Stimulated activated CD8-positive, alpha-beta memory T cell treated with anti-CD3 and anti-CD28 coated beads, Interleukin-2, amount 100 ng/mL, for 48 hours (primary cell): ENCODE measurements at regions not wholly inside any gene's neighbourhood (a gene's known extent, or its start where the extent isn't known, plus 50 kb on each side); places are given as distances from the start of the nearest gene placed in this dataset.

Experiments
- DNase-seq, 2 donors: peaks; one replicate each; pipeline ENCODE4 v3.0.0-alpha.2; 2020; ENCODE audit warnings: low read depth in 2 of 2

DNA sequence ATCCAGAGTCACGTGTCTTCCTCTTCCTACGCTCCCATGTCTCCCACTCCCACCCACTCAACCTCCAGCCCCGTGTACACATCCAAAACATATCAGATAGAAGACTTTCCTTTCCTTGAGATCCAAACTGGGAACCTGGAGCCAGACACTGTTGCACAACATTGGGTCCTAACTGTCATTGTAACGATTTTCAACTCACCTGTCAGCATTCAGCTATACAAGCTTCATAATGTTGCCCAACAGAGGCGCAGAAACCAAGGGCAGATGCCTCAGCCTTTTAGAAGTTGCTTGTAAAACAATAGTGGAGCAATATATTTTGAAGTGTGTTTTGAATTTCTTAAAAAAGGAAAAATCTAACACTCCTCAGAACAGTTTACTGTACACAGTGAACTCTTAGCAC lies 84.9 kb upstream of the GLIS3 start:
- DNase-seq: no peak

DNA sequence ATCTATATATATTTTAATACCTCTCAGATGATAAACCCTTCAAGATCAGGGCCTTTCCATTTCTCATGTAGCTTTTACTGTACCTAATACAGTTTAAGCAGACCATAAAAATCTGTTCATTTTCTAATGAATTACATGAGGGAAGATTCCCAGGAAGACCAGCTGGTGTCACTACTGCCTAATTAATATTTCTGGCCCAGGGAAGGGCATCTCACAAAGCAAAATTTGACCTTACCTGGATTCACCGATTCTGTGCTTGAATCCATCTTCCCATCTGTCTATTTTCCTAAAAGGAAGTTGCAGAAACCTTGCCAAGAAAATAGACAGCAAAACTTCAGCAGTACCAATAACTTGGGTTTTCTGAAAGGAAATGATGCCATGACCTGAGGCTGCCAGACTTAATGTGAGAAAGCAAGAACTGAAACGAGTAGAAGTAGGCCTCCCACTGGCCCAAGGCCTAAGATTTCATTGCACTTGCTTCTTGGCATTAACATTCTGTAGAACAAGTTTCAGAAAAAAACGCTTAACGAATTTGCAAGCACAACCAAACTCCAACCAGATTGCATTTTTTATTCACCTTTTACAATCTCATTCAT lies 83.0 kb upstream of the GLIS3 start:
- no peak for DNase-seq

DNA sequence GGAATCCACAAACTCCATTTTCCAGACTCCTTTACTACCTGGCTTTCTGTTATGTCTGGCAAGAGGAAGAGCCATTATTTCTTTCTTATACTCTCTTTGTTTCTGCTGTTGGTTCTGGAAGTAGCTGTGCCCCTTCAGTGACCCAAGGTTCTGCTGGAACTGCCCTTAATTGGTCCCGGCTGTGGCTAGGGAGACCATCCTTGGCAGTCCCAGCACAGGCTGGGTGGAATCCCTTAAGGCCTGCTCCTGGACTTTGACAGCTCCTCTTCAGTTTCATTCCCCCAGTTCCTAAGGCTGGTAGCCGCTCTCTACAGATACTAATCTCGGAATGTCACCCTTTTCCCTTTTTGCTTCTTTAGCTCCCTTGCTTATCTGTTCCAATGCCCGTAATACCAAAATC lies 81.9 kb upstream of the GLIS3 start:
- no peak for DNase-seq

DNA sequence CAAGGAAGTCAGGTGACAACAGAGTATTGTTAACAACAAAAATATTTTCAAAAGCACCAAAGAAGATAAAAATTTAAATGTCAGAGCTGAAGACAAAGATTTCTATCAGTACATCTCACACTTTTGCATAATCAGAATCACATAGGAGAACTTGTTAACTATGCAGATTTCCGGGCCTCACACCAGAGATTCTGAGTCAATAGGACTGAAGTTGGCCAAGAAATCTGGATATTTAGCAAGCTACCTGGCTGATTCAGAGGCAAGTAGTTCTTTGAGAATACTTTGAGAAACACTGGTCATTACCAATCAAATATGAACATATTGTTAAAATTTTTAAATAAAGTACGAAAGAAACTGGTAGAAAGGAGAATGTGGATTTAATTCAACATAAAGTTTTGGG lies 80.5 kb upstream of the GLIS3 start:
- DNase-seq: no peak

DNA sequence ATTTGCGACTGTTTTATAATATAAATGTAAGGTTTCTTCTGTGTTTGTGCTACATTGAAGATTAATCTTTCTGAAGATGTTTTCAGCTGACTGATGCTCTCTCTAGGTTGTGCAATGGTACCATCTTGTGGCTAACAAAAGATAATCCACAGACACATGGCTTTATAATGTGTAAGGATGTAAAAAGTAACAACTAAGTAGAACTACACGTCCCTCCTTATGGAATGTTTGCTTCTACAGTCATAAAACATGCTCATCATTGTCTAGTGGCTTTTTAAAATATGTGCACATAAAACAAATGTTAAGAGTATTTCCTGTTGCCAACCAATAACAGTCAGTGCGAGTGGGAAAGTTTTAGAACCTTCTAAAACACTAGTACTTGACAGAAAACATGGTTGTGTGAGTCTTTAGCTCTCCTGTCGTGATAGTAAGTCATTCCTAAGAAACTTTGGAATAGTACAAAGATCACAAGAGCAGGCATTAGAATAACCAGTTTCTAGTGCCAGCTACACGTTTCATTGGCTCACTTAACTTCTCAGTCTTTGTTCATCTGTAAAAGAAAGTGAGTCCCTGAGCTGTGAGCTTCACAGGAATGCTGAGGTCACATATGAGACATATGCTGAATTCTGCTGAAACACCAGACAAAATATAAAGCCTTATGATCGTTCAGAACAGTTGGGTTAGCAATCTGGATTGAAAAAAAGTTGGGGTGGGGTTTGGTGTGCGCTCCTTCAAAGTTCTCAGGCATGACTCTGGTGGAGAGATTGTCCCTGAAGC lies 75.7 kb upstream of the GLIS3 start:
- DNase-seq: no peak

DNA sequence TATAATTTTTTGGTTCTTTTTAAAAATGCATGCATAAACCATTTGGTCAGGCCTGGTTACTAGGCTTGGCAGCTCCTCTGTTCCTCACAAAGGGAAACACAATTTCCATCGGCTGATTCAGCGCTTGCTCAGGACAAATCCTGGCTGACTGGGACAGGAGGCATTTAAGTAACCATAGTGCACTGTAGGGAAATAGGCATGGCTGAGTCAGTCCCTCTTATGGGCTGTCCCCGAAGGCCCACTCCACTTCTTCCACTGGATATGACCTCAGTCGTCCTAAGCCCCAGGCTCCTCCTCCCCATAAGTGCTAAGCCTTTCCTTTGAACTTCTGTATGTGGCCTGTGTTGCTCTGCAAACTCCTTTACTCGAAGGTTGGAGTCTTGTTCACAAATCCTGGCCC lies 71.2 kb upstream of the GLIS3 start:
- DNase-seq: no peak

DNA sequence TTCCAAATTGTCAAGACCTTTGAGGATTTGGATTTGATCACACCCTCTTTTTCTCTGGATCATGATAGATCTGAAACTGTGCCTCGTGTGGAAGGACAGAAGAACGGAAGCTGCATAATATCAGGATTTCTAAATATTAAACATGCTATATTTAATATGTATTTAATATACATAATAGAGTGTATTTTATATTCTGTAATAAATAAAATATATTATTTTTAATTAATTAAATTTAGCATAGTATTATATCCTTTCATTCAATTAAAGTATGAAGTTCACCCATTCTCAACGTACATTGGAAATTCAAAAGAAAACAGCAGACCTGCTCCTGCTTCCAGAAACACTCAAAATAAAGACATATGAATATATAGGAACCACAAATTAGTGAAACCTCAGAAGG lies 70.6 kb upstream of the GLIS3 start:
- no peak for DNase-seq

DNA sequence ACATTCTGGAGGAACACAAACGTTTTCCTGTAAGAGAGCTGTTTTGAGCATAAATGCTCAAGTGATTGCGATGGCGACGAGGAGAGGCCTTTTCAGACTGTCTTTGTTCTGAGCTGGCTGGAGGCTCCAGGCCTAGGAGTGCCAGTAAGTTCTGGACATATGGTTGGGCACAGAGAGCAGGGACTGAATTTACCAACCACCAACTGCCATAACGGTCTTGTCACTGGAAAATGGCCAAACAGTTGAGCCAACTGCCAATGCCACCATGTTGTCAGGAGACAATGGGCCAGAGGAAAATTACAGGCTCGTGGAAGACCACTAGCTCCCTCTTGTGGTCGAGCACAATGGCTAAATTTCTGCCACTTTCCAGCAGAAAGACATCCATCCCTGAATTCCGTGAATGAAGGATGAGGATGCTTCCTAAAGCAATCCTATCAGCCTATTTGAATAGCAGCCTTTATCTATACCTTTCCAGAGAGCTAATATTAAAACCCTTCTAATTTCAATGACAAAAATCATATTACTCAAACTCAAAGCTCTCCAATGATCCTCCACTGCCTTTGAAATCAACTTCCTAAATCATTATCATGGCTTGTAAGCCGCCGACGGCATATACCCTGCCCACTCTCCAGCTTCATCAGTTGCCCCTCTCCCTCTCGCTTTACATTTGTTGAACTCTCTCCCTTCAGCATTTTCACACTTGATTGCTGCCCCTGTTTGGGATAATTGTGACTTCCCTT lies 66.9 kb upstream of the GLIS3 start:
- DNase-seq: peak in 1 of 2 donors; percentile 8

DNA sequence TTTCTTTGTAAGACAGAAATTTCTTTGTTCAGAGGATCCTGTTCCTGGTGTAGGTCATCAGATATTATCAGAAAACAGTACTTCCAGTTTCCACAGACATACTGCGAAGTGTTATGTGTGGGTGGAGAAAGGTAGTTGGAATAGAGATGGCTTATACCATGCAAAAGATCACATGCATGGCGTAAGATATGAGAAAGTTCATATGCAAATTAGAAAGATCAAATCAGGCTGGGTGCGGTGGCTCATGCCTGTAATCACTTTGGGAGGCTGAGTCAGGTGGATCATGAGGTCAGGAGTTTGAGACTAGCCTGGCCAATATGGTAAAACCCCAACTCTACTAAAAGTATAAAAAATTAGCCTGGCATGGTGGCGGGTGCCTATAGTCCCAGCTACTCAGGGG lies 65.2 kb upstream of the GLIS3 start:
- no peak for DNase-seq

DNA sequence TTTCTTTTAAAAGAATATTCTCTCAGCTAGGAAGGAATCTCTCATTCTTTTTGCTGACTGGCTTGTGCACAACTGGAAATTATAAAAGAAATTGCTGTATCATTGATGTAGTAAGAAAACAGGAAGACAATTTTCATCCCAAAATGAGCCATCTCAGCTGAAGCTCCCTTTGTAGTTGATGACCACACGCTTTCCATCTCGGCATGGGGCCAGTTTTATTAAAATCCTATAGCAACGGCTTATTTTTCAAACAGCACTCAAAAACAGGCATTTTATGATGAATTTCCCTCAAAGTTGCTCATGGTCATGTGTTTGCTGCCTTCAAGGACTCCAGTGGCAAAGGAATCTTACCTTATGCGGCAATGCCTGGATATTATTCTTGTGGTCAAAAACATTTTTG lies 62.4 kb upstream of the GLIS3 start:
- DNase-seq: no peak

DNA sequence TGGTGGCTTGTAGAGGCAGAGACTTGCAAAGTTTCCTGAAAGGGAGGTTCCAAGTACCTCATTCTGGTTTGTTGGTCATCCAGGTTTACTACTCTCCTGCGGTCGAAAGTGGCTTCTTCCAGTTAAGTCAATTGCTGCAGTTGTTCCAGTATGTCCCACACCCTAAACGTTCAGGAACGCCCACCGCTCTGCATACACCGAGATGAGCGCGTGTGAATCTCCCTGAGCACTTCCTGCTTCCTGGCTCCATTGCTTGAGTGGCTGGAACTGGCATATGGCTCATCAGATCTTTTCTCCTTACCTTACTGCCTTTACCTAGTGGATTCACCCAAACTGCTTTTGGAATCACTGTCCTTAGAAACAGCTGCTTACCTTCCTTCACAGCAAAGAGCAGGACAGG lies 59.1 kb upstream of the GLIS3 start:
- DNase-seq: no peak

DNA sequence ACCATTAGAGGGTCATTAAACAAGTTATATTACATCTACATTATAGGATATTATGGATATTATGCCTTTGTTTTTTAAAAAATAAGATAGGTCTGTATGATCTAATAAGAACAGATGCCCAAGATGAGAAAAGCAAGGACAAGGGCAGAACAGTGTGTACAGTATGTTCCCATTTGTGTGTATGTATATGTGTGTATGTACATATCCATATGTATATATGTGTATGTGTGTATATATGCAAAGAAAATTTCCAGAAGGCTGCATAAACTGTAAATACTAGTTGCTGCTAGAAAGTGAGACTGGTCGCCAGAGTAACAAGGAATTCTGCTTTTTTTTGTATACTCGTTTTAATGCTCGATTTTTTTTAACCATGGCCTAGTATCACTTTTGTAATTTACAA lies 58.1 kb upstream of the GLIS3 start:
- DNase-seq: no peak

DNA sequence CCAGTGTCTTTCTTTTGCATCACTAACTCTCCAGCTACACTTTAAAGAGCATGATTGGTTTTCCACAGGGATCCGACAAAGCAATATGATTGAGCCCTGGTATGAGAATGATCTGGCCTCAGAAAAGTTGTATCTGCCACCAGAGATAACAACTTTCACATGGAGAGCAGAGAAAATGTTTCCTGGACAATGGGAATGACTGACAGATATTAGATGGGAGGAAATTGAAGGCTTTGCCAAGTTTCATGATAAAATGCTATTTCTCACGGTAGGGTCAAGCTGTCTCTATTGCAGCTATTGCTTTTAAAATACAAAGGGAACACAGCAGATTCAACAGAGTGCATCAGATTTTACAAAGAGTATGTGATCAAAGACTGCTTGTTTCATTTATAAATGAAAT lies 56.4 kb upstream of the GLIS3 start:
- DNase-seq: no peak

DNA sequence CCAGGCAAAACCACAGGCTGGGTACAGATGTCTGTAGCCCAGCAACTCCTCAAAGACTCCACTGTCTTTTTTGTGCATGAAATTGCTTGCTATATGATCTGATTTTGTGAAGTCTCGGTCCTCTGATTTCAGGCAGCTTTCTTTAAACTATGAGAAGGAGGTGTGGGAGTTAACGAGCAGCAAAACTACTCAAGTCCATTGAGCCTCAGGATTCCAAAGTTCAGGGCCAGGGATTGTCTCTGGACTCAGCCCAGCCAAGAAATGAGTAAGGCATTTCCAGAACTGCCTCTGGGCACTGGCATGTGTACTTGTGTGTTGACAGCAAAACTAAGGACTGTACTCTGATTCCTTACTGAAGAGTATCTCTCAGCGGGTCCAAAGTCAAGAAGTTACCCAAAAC lies 53.4 kb upstream of the GLIS3 start:
- no peak for DNase-seq

DNA sequence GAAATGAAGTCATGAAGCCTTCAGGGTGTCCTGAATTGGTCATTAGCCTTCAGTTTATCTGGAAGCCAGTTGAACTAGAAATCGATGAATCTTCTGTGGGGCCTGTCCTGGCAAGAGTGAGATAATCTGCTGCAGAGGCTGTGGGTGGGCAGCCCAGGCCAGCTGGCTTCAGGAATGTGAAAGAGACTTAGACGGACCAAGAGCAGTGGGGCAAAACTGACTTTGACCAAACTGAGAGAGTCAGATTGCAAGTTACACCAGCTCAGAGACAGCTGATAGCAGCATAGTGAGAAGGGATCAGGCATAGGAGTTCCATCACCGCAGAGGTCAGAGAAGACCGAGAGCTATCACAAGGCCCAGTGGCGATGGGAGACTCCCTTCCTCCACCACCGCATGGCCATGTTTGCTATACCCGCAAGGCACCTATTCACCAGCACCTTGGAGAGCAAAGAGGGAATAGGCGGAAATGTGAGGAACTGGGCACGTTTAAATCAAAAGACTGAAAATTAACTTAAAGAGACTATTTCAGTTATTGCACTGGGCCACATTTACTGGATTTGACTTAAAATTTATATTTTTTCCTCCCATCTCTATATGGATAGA lies 50.0 kb upstream of the GLIS3 start:
- DNase-seq: no peak
